GM10266 (cell line): ENCODE measurements at regions not wholly inside any gene's neighbourhood (a gene's known extent, or its start where the extent isn't known, plus 50 kb on each side); places are given as distances from the start of the nearest gene placed in this dataset.

Experiments used
- DNase-seq: peaks from one replicate; pipeline ENCODE4 v3.0.0; 2012; ENCODE audit errors: extremely low spot score
- CTCF ChIP-seq: IDR thresholded peaks from 2 replicates; pipeline ENCODE4 v1.5.1; 2012; ENCODE audit warnings: mild to moderate bottlenecking, low read depth; ENCODE audit not compliant: control insufficient read depth, insufficient read depth; ENCODE audit errors: missing control alignments

- DNase-seq, result no peak
- TF ChIP-seq CTCF, result no peak
Measured at GRCh38 chr21:41681939-41682718, 84.7 kb downstream of the RIPK4 start.

- no peak for DNase-seq
- no peak for TF ChIP-seq CTCF
Measured at GRCh38 chr21:41681348-41681801, 85.5 kb downstream of the RIPK4 start.

GRCh38 chr21:41680444-41681347 lies 86.2 kb downstream of the RIPK4 start:
- no peak for DNase-seq
- TF ChIP-seq CTCF, result no peak

- TF ChIP-seq CTCF, result no peak
- DNase-seq, result no peak
Measured at GRCh38 chr21:41678924-41679318, 87.9 kb downstream of the RIPK4 start.

- no peak for TF ChIP-seq CTCF
- no peak for DNase-seq
Measured at GRCh38 chr21:41678016-41678923, 88.6 kb downstream of the RIPK4 start.

GRCh38 chr21:41677671-41678015 lies 89.2 kb downstream of the RIPK4 start:
- DNase-seq, result no peak
- no peak for TF ChIP-seq CTCF
